GM18870 (cell line): ENCODE measurements at regions not wholly inside any gene's neighbourhood (a gene's known extent, or its start where the extent isn't known, plus 50 kb on each side); places are given as distances from the start of the nearest gene placed in this dataset.
"Not testable (repeated sequence)": the region's sequence is repeated elsewhere in the genome, so short reads cannot be mapped to it uniquely, and the experiment has no call there.

Source experiments
- ATAC-seq: cut with Tn5 transposase; IDR thresholded peaks from one replicate; pipeline ENCODE4 v1.9.1; 2021; ENCODE audit warnings: moderate library complexity; ENCODE audit not compliant: unreplicated experiment

DNA sequence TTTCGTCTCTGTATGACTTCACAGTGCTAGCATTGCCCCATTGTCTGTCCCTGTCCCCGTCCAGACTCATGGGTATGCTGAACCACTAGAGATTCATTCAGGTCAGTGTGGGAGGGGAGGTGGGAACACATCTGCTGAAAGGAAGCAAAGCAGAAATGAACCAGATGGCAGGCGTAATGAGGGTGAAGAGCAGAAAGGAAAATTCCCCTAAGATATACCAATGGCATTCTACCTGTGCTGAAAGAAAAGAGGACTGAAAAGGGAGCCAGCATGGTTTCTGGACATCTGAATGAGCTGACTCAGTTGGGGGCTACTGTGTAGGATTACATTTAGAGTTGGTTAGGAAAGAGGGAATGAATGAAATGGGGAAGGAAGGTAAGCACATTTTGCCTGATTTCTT is 678.7 kb downstream of the MAT2B start:
- ATAC-seq = no peak

DNA sequence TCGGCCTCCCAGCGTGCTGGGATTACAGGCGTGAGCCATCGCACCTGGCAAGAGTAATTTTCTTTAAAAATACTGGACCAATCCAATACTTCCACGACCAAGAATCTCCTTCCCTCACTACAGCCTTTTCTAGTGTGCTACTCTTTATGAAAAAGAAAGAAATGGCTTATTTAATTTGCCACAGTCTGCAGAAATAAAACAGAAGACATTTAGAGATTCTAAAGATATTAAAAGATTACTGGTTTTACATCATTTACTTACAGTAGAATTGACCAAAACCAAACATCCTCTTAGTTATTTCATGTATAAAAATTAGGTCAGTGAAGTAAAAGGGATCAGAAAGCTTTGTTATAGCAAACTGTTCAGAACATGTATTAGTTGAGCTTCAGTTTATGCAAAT is 679.6 kb downstream of the MAT2B start:
- ATAC-seq = no peak

DNA sequence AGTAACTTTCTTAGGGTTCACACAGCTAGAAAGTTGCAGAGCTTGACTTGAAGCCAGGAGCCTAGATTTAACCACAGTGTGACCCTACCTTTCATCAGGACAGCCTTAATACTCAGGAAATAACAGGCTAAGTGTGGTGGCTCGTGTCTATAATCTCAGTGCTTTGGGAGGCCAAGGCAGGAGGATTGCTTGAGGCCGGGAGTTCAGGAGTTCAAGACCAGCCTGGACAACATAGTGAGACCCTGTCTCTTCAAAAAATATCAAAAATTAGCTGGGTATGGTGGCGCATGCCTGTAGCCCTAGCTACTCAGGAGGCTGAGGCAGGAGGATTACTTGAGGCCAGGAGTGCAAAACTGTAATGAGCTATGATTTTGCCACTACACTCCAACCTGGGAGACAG is 681.1 kb downstream of the MAT2B start:
- no peak for ATAC-seq

DNA sequence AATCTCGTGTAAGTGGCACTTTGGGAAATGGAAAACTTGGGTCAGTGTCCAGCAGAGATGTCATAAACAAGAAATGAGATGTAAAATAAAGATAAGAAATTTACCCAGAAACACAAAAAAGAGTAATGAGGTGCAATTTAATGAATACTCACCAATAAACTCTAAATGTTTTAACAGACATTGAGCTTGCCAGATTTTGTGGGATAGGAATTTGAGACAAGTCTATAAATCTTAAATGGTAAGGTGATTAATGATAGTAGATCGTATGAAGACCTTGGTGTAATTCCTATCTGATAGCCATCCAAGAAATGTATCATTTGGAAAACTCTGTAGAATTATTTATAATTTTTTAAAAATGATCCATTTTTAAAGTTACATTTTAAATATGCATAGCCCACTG is 682.4 kb downstream of the MAT2B start:
- no peak for ATAC-seq

DNA sequence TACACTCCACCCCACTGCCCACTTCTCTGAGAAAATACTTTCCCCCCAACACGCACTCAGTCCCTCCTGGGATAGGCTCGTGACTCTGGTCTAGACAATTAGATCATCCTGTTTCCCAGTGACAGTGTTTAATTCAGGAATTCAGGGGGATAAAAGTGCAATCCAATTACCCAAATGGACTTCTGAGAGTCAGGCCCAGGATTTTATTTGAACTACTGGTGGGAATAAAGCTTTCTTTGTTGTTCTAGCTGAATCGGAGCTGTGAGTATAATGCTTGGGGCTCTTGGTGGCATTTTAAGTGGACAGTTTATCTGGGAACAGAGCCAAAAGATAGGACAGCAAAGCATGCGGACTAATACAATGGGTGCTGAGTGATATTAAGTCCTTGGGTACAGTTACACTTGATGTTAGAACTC is 683.3 kb downstream of the MAT2B start:
- ATAC-seq = no peak

DNA sequence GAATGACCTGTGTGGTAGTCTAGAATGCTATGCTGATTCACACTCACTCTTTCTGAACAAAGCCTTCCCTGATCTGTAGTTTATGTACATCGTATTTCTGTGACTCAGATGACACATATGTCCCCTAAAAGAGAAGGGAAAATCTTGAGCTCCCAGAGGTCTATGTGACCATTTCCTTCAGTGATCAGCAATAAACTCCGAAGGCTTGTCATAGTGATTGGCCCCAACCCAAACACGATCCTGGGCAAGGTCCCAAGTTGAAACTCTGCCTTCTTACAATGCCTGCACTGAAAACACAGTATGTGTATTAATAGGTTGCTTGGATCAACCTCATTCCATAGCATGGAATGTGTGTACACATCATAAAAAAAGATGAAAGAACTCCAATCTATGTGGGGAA is 685.8 kb downstream of the MAT2B start:
- no peak for ATAC-seq

DNA sequence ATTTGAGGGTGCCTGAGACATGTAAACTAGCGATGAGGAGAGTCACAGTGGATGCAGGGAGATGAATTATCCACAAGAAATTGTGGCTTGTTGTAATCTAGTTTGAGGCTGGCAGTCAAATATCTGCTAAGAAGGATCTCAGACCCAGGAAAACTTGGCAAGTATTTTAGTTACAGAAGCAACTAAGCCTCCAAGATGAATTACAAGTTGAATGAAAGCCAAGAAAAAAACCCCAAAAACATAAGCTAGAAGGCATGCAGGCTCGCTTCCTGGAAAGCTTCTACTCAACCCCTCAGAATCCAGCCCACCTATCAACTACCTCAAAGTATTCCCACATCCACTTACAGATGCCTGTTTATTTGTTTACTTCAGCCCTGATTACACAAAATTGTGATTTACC is 696.9 kb downstream of the MAT2B start:
- ATAC-seq = no peak

DNA sequence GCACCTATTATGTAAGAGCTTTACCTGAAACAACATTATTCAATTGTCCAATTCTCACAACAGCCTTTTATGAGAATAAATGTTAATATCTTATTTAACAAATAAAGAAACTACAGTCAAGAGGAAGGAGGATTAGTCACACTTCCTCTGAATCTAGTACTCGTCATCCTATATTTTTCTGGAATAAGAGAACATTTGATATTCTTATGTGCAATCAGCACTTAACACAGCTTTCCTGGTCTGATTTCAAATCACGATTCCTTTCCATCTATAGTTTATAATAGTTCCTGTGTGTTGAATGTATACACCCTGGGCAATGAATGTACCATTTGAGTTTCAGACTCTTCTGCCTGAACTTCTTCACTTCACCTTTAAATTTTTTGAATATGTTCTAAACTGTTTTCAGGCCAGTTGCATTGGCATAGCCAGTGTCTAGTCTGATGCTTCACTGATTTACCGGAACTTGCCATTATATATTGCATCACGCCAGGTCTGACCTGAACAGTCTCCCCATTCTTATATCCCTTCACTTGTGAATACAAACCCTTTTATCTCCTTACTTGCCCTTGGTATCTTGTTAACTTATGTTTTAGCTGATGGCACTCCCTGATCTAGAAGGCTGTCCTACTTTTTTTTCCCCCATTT is 698.3 kb downstream of the MAT2B start:
- ATAC-seq = no peak

DNA sequence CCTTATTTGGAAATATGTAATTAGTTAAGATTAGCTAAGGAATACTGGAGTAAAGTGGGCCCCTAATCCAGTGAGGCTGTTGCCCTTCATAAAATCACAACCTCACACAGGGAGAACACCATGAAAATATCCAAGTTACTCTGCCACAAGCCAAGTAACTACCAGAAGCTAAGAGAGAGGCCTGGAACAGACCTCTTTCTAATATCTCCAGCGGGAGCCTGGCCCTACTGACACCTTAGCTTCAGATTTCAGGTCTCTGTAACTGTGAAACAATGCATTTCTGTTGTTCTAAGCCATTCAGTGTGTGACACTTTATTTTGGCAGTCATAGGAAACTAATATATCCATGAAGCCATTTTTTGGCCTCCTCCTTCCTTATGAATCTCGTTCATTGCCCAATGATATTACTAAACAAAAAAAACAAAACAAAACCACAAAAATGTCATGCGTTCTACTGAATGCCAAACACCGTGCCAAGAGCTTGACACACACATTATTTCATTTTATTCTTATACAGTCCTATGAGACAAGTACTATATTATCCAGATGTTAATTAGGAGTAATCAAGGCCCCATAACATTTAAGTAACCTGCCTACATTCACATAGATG is 699.0 kb downstream of the MAT2B start:
- ATAC-seq = no peak

DNA sequence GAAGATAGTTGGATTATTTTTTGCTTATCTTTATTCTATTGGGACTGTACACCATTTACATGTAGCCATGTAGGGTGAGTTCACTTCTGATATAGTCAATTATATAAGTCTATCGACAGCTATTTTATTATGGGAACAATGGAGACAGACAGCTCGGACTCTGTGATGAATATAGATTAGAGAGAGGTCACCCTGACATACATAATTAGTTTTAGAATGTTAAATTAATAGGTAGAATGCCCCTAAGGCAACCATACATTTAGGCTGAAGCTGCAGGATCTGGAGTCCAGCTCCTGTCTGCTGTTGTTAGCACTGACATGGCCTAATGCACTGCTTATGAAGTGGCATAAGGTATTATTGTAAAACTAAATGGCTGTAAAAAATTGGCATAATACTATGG is 700.8 kb downstream of the MAT2B start:
- no peak for ATAC-seq

DNA sequence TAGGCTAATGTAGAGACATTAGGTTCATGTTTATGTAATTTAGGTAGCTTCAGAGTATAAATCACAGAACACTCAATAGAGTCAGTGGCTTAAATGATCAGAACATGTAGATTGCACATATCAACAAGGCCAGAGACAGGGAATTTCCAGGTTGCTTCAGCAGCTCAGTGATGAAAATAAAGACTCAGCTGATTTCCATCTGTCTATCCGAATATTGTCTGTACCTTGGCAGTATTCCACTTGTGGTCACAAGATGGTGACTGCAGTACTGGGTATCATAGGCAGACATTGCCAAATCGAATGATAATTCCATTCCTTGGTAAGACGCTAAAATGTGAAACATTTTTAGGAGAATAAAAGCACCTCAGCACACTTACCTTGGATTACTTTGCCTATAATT is 702.2 kb downstream of the MAT2B start:
- no peak for ATAC-seq

DNA sequence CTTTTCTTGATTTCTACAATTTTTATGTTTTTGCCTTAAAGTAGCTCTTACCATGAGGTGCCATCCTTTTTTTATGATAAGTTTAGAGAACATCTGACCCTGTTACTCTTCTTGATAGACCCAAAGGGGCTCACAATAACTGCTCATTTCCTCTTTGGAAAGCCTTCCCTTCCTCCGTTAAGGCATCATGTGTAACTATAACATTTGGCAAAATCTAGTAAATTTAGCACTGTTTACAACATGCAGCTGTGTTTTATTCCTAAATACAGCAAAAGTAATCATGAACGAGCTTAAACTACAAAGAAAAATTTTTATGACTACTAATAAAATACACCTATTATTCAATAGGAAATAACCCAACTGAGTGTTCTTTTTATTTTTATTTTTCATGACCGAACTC is 705.1 kb downstream of the MAT2B start:
- ATAC-seq = no peak

DNA sequence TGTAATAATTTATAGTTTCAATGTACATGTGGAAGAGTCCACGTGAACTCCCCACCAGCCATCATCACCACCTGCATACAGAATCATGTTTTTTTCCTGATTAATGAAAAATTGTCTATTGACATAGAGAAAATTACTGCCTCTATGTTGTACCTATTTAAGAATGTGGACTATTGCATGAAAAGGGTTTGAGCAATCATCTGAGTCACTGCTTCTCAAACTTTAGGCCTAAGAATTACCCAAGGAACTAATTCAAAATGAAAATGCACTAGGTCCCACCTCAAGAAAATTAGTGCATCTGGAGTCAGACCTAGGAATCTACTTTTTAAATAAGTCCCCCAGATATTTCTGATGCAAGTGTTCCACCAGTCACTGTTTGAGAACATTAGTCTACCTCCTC is 709.3 kb downstream of the MAT2B start:
- no peak for ATAC-seq

DNA sequence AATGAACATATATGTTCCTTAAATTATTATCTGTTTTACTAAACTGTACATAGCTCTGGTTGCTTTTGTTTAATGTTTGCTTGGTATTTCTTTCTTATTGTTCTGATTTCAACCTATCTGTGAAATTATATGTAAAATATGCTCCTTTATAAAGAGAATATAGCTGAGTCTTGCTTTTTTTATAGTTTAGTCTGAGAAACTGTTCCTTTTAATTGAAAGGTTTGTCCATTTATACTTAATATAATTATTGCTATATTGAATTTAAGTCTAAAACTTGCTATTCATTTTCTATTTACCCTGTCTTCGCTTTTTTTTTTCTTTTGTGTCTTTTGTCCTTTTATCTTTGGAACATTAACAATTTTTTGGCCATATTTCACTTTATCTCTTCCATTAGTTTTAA is 712.0 kb downstream of the MAT2B start:
- no peak for ATAC-seq

DNA sequence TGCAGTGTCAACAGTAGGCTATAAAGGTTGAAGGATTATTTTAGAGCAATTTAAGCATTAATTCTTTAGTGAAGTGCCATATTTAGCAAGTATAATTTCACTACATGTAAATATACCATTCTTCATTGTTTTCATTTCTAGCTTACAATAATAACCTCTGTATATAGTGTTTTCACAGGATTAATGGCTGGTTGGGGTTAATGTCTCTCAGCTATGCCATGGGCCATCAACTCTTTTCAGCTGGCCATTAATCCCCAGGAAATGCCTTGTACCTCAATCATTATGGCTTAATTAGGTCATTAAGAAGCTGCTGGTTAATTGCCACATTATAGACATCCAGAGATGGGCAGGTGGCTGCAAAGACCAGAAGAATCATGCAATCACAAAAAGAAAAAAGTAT is 715.1 kb downstream of the MAT2B start:
- ATAC-seq = no peak

DNA sequence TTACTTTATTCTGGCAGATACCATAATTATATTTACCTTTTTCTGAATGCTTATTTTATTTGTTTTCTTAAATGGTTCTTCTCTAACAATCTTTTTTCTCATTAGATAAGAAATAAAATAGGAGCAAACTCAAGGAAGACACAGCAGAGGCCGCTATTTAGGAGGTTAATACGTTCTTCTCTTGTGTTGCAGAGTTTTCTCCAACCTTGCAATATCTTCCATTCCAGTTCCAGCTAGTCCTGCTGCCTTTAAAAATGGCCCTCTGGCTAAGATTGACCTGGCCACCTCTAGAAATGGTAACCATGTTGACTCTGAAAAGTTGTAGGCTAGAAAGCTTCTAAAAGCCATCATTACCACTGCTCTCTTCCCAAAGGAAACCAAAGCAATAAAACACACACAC is 718.8 kb downstream of the MAT2B start:
- ATAC-seq = no peak

DNA sequence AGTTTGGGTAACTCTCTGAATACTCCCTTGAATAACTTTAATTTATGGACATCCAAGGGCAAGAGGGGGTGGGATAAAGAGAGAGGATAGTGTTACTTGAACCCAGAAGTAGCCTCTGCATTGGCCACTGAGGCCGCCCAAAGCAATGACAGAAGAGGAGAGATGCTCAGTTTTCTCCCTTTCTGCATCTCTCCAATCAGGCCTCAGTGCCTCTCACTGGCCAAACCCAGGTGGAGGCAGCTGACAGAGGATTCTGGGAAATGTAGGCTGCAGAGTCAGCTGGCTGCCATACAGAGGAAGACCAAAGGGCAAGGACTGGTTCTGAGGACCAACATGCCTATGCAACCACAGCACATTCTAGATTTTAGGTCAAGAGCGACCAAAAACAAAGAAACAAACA is 719.4 kb downstream of the MAT2B start:
- ATAC-seq = no peak

DNA sequence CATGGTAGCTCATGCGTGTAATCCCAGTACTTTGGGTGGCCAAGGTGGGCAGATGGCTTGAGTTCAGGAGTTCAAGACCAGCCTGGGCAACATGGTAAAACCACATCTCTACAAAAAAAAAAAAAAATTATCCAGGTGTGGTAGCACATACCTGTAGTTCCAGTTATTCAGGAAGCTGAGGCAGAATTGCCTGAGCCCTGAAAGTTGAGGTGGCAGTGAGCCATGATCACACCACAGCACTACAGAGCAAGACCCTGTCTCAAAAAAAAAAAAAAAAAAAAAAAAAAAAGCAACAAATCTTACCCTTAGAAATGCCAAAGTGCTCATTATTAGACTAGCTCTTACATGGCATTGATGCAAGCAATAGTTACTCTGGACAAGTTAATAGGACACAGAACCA is 724.9 kb downstream of the MAT2B start:
- ATAC-seq = no peak

DNA sequence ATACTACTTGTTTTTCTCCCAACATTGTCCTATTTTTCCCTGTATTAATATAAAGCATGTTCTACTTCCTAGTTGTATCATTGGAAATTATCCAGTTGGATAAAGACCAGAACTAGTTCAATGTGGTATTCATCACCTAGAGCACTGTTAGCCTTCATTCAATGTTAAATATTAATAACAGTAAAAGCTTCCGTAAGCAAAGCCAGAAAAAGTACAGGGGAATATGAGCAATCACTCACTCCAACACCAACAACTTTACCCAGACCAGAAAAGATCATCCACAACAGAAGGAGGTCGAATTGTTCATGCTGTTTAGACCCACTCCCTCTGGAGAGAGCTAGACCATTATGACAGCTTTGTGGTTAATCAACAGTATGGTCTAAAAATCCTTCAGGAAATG is 728.4 kb downstream of the MAT2B start:
- ATAC-seq = no peak

DNA sequence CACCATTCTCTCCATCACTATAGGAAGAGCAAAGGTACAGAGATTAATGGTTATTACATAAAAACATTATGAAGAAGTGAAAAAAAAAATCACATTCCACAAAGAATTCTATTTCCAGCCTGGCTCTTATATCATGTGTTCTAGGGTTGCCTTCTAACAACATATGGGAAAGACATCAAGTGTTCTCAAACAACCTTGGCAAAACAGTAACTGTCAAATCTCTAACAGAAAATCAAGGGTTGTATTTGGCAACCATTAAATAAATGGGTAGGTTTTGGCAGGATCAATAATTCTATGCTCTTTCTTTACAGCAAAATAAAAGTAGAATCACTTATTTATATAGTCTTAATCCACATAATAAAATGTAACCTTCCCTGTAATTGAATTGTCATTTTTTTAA is 728.9 kb downstream of the MAT2B start:
- no peak for ATAC-seq

DNA sequence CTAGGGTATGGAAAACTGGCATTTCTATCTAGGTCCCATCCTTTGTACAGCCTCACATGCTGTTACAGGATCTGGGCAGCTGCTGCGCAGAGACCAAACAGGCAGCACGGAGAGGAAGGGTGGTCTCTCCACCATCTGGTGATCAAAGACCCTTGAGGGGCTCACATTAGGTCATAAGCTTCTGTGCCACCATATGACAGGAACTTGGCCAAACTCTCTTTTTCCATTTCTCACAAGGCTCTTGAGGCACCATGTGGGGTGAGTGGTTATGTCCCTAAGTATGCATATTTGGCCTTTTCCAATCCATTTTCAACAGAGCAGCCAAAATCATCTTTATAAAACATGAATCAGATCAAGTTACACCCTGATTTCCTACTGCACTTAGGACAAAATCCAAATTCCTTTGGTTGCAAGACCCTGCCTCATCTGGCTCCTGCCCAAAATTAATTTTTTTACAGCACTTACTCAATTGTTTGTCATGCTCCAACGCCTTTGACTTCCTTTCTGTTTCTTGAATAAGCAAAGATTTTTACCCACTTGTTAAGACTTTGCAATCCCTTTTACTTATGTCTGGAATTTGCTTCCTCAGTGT is 730.0 kb downstream of the MAT2B start:
- ATAC-seq = no peak

DNA sequence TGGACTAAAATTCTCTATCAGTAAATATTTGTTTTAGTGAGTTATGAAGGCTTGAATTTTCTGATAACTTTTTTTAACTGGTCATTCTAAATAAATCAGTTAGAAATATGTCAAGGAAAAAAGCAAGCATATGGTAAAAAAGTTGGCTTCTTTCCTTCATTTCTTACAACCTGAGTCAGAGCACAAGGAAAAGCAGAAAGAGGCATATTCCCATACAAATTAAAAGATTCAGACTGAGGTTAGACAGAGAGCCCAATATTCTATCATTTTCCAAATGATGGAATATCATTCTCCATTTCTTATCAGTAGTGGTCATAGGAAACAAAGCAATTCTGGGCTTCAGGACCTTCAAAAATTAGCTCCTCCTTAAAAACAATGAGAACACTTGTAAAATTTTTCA is 732.1 kb downstream of the MAT2B start:
- ATAC-seq = no peak

DNA sequence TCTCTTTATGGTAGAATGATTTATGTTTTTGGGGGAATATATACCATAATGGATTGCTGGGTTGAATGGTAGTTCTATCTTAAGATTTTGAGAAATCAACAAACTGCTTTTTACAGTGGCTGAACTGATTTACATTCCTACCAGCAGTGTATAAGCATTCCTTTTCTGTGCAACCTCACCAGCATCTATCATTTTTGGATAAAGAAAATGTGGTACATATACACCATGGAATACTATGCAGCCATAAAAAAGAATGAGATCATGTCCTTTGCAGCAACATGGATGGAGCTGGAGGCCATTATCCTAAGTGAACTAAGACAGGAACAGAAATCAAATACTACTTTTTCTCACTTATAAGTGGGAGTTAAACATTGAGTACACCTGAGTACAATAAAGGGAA is 746.4 kb downstream of the MAT2B start:
- not testable (repeated sequence) for ATAC-seq
